Right lobe of liver (tissue), 6 donors: ENCODE measurements at regions not wholly inside any gene's neighbourhood (a gene's known extent, or its start where the extent isn't known, plus 50 kb on each side); places are given as distances from the start of the nearest gene placed in this dataset.

Source experiments
- ATAC-seq, 4 donors: fragments of 200-7000 bp; cut with Tn5 transposase; one replicate each; pipeline ENCODE4 v1.9.1; 2020; ENCODE audit warnings: mild to moderate bottlenecking in 4 of 4, moderate library complexity in 4 of 4
- DNase-seq, 3 donors: peaks; one replicate each; pipeline ENCODE4 v3.0.0-alpha.2; 2020
- H3K27ac ChIP-seq, 3 donors: fragments of 200-600 bp; one replicate each; pipeline ENCODE4 v1.8.0; 2022
- H3K27me3 ChIP-seq, 2 donors: fragments of 200-600 bp; one replicate each; pipeline ENCODE4 v1.8.0; 2022
- H3K36me3 ChIP-seq, 4 donors: fragments of 200-600 bp; sonication (generic) in 1 of 4; one replicate each; pipeline versions ENCODE4 v1.5.1 to v1.8.0; 2017 to 2022; ENCODE audit warnings: control low read depth in 1 of 4
- H3K4me1 ChIP-seq, 4 donors: fragments of 200-600 bp; sonication (generic) in 1 of 4; one replicate each; pipeline versions ENCODE4 v1.5.1 to v1.8.0; 2017 to 2022; ENCODE audit warnings: control low read depth in 1 of 4
- H3K4me3 ChIP-seq, 3 donors: fragments of 200-600 bp; one replicate each; pipeline ENCODE4 v1.8.0; 2022
- H3K9me3 ChIP-seq, 4 donors: fragments of 200-600 bp; sonication (generic) in 1 of 4; one replicate each; pipeline versions ENCODE4 v1.5.1 to v1.8.0; 2017 to 2022; ENCODE audit warnings: control low read depth in 1 of 4
- POLR2A ChIP-seq: fragments of 450-650 bp; IDR thresholded peaks from one replicate; pipeline ENCODE4 v1.6.1; 2017; ENCODE audit warnings: antibody characterized with exemption, mild to moderate bottlenecking
- WGBS: methylation state at CpG from one replicate; pipeline ENCODE4 v1.1.6; 2018; ENCODE audit warnings: low coverage, low lambda C conversion rate; ENCODE audit not compliant: insufficient coverage; ENCODE audit errors: missing lambda C conversion rate; 5-methylcytosine and 5-hydroxymethylcytosine counted together
- intact Hi-C, 2 donors: fragments of 100-400 bp; cut with DNase I; formaldehyde crosslinking; loops; one replicate each; pipeline versions ENCODE4 v1.11.2 to v1.14.1; 2022
- TF ChIP-seq, protein P1 (sequence below), 4 donors: fragments of 200-600 bp in 3 of 4; fragments of 450-650 bp in 1 of 4; IDR thresholded peaks; one replicate each; pipeline versions ENCODE4 v1.5.1 to v1.8.0; 2016 to 2022; ENCODE audit warnings: antibody characterized with exemption in 4 of 4, mild to moderate bottlenecking in 2 of 4
- donor health status: DM: no; HTN: yes; CAD: no.
- donor health status: DM: no; HTN: no; CAD: no.
- donor health status: DM: no; HTN: no; CAD: no.
- donor health status: DM: no; HTN: yes; CAD: no.
- donor health status: DM: no; HTN: yes; CAD: no.

DNA sequence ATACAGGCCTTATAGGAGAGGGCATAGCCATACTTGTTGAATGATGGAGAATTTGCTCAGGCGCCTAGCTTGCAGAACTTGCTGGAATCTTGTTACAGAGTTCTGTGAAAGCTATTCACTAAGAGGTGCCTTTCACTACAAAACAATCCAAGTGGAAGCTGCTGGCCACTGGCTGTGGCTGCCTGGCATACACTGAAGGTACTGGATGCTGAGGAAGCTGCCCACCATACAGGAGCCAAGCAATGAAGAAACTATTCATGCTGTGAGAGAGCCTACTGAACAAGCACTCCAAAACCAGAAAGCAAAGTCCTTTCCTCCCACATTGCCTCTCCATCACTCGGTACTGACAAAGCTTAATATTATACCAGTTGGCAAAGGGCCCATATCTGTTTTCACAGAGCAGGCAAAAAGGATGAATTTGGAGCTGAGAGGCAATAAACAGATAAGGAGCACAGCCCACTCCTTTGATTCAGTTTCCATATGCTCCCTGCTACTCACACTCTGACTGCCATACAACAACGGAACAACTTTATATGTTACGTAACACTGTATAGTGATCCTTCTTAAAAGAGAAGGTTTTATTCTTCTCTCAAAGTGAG lies 192.6 kb upstream of the ALCAM start:
- DNase-seq (no peak), ATAC-seq (no peak)
- whole genome bisulfite sequencing: 67% methylated on average over 4 of the region's 4 CpGs
- intact Hi-C loops: no loop called here
- Histone ChIP-seq H3K9me3 (no peaks in the 10 kb centered on the region), H3K27me3 (no peaks in the 10 kb centered on the region), H3K36me3 (no peaks in the 10 kb centered on the region), H3K27ac (no peak overlapping the region), H3K4me3 (no peak overlapping the region), H3K4me1 (no peaks in the 10 kb centered on the region)
- TF ChIP-seq, protein P1, sequence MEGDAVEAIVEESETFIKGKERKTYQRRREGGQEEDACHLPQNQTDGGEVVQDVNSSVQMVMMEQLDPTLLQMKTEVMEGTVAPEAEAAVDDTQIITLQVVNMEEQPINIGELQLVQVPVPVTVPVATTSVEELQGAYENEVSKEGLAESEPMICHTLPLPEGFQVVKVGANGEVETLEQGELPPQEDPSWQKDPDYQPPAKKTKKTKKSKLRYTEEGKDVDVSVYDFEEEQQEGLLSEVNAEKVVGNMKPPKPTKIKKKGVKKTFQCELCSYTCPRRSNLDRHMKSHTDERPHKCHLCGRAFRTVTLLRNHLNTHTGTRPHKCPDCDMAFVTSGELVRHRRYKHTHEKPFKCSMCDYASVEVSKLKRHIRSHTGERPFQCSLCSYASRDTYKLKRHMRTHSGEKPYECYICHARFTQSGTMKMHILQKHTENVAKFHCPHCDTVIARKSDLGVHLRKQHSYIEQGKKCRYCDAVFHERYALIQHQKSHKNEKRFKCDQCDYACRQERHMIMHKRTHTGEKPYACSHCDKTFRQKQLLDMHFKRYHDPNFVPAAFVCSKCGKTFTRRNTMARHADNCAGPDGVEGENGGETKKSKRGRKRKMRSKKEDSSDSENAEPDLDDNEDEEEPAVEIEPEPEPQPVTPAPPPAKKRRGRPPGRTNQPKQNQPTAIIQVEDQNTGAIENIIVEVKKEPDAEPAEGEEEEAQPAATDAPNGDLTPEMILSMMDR (IDR thresholded peaks at IDR 0.05): no peak
- no peak for TF ChIP-seq POLR2A

DNA sequence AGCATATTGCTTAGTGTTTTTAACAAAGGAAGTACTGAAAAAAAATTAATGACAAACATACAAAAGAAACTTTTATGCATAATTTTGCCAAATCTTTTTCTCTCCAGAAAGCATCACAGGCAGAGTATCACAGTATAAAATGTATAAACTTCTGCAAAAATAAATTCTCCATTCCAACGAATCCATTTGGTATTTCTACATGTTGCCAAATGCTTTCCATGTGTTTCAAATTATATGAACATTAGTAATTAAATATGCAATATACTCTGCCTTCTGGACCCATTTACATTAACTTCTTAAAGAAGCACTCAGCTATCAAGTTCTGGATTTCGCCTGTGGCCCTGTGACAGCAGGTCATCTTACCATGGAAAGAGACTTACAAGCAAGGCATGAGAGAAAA lies 189.1 kb upstream of the ALCAM start:
- no peaks in the 10 kb centered on the region for H3K9me3 ChIP-seq
- H3K4me3 ChIP-seq: no peak overlapping the region
- intact Hi-C loops: no loop called here
- H3K27ac ChIP-seq: no peak overlapping the region
- H3K36me3 ChIP-seq: no peaks in the 10 kb centered on the region
- ATAC-seq (no peak), DNase-seq (no peak)
- no peaks in the 10 kb centered on the region for H3K27me3 ChIP-seq
- no peaks in the 10 kb centered on the region for H3K4me1 ChIP-seq
- TF ChIP-seq, protein P1 (IDR thresholded peaks at IDR 0.05): no peak
- TF ChIP-seq POLR2A: no peak
- WGBS: 52% methylated on average over 2 of the region's 2 CpGs

DNA sequence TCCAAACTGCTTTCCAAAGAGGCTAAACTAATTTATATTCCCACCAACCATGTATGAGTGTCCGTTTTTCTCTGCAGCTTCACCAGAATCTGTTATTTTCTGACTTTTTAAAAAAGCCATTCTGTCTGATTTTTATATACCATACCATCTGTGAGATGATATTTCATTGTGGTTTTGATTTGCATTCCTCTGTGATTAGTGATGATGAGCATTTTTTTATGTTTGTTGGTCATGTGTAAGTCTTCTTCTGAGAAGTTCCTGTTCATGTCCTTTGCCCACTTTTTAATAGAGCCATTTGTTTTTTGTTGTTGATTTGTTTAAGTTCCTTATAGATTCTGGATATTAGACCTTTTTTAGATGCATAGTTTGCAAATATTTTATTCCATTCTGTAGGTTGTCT lies 179.4 kb upstream of the ALCAM start:
- ATAC-seq: no peak
- no peaks in the 10 kb centered on the region for H3K9me3 ChIP-seq
- no peaks in the 10 kb centered on the region for H3K36me3 ChIP-seq
- intact Hi-C loops: no loop called here
- TF ChIP-seq POLR2A: no peak
- TF ChIP-seq, protein P1 (IDR thresholded peaks at IDR 0.05): no peak
- no peak overlapping the region for H3K27ac ChIP-seq
- DNase-seq: no peak
- no peak overlapping the region for H3K4me3 ChIP-seq
- H3K27me3 ChIP-seq: no peaks in the 10 kb centered on the region
- 58% methylated on average over 1 of the region's 1 CpG for WGBS
- H3K4me1 ChIP-seq: no peaks in the 10 kb centered on the region

DNA sequence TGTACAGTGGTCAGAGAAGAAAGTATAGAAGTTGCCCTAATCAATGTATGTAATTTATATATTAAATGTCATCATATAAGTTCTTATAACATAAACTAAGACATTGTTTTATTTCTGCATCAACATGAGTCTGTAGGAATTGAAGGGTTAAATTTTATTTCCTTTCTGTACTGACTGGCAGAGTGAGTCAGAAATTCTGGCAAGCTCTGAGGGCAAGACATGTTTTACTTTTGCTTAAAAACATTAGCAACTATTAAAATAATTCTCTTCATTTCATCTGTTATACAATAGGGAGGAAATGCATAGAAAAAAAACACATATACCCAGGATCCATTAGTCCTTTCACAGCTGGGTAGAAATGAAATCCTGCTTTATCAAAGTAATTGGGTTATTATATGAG lies 171.4 kb upstream of the ALCAM start:
- Histone ChIP-seq H3K36me3 (no peaks in the 10 kb centered on the region), H3K27ac (no peak overlapping the region), H3K9me3 (no peaks in the 10 kb centered on the region), H3K4me1 (no peaks in the 10 kb centered on the region), H3K4me3 (no peak overlapping the region), H3K27me3 (no peaks in the 10 kb centered on the region)
- no peak for TF ChIP-seq POLR2A
- TF ChIP-seq, protein P1 (IDR thresholded peaks at IDR 0.05): no peak
- intact Hi-C loops: no loop called here
- DNase-seq (no peak), ATAC-seq (no peak)

DNA sequence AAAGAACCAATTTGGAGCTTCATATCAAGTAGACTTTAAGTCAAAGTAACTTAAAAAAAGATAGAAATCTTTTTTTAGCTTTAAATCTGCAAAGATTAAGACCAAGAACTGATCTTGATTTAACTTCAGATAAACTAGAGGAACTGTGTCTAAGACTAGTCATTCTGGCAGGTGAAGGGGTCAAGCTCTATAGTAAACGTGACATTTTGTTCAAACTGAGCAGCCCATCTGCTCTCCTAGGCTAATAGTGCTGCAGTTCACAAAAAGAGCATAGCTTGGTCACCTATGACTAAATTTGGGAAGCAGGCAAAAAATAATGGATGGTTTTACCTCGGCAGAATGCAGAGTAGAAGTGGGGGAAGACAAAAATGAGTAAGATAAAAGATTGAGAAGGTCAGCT lies 168.8 kb upstream of the ALCAM start:
- 39% methylated on average over 2 of the region's 2 CpGs for WGBS
- intact Hi-C loops: no loop called here
- no peak for TF ChIP-seq POLR2A
- TF ChIP-seq, protein P1 (IDR thresholded peaks at IDR 0.05): no peak
- ATAC-seq (no peak), DNase-seq (no peak)
- Histone ChIP-seq H3K9me3 (no peaks in the 10 kb centered on the region), H3K27me3 (no peaks in the 10 kb centered on the region), H3K4me1 (no peaks in the 10 kb centered on the region), H3K4me3 (no peak overlapping the region), H3K27ac (no peak overlapping the region), H3K36me3 (no peaks in the 10 kb centered on the region)
